NCI-H128 (cell line): ENCODE measurements at regions not wholly inside any gene's neighbourhood (a gene's known extent, or its start where the extent isn't known, plus 50 kb on each side); places are given as distances from the start of the nearest gene placed in this dataset.
"Not testable (repeated sequence)": the region's sequence is repeated elsewhere in the genome, so short reads cannot be mapped to it uniquely, and the experiment has no call there.

ENCODE experiments used
- DNase-seq: peaks from one replicate; lab custom pipeline; 2025; ENCODE audit not compliant: unreplicated experiment; lab: John Stamatoyannopoulos, UW

GRCh38 chr12:61138415-61138759 is 1121.8 kb upstream of the USP15 start:
- no peak for DNase-seq

GRCh38 chr12:61161961-61162360 is 1098.2 kb upstream of the USP15 start:
- no peak for DNase-seq

GRCh38 chr12:61188801-61189595 is 1071.2 kb upstream of the USP15 start:
- DNase-seq, result no peak

GRCh38 chr12:61213646-61214045 is 1046.6 kb upstream of the USP15 start:
- DNase-seq, result no peak

- no peak for DNase-seq
Observed at GRCh38 chr12:61220337-61220736, 1039.9 kb upstream of the USP15 start.

GRCh38 chr12:61232040-61232439 is 1028.2 kb upstream of the USP15 start:
- no peak for DNase-seq

GRCh38 chr12:61250303-61250702 is 1009.9 kb upstream of the USP15 start:
- DNase-seq, result no peak

GRCh38 chr12:61251076-61251475 is 1009.1 kb upstream of the USP15 start:
- no peak for DNase-seq

- no peak for DNase-seq
Observed at GRCh38 chr12:61254225-61254624, 1006.0 kb upstream of the USP15 start.

GRCh38 chr12:61264294-61264693 is 995.9 kb upstream of the USP15 start:
- not testable (repeated sequence) for DNase-seq

- no peak for DNase-seq
Observed at GRCh38 chr12:61267474-61267873, 992.7 kb upstream of the USP15 start.

GRCh38 chr12:61272441-61272840 is 987.8 kb upstream of the USP15 start:
- DNase-seq, result no peak

GRCh38 chr12:61282790-61283575 is 977.2 kb upstream of the USP15 start:
- DNase-seq, result no peak

GRCh38 chr12:61290473-61290872 is 969.7 kb upstream of the USP15 start:
- no peak for DNase-seq

GRCh38 chr12:61291647-61292046 is 968.6 kb upstream of the USP15 start:
- DNase-seq, result no peak

- DNase-seq, result not testable (repeated sequence)
Observed at GRCh38 chr12:61294011-61294410, 966.2 kb upstream of the USP15 start.

GRCh38 chr12:61301817-61302216 is 958.4 kb upstream of the USP15 start:
- DNase-seq, result no peak

- DNase-seq, result no peak
Observed at GRCh38 chr12:61302282-61302681, 957.9 kb upstream of the USP15 start.

GRCh38 chr12:61308220-61308619 is 952.0 kb upstream of the USP15 start:
- DNase-seq, result no peak

- DNase-seq, result no peak
Observed at GRCh38 chr12:61311413-61311812, 948.8 kb upstream of the USP15 start.

GRCh38 chr12:61348871-61349270 is 911.3 kb upstream of the USP15 start:
- no peak for DNase-seq

GRCh38 chr12:61355105-61355504 is 905.1 kb upstream of the USP15 start:
- DNase-seq, result no peak
